ENCODE measurements at regions not wholly inside any gene's neighbourhood (a gene's known extent, or its start where the extent isn't known, plus 50 kb on each side); places are given as distances from the start of the nearest gene placed in this dataset.

GRCh38 chr2:142819411-142819810 lies 58.1 kb upstream of the KYNU start:
- no peak for TF ChIP-seq SIN3A (IDR thresholded peaks at IDR 0.05; ENCODE audit: borderline replicate concordance, low read depth, low read length)
- TF ChIP-seq GABPA (IDR thresholded peaks at IDR 0.05; ENCODE audit: low read depth): no peak
- no peak for TF ChIP-seq RXRA (IDR thresholded peaks at IDR 0.05; ENCODE audit: borderline replicate concordance, low read depth)
- TF ChIP-seq POLR2AphosphoS5 (IDR thresholded peaks at IDR 0.05; ENCODE audit: low read depth, low read length): no peak
